GM21723 (cell line): ENCODE measurements at regions not wholly inside any gene's neighbourhood (a gene's known extent, or its start where the extent isn't known, plus 50 kb on each side); places are given as distances from the start of the nearest gene placed in this dataset.
"Not testable (repeated sequence)": the region's sequence is repeated elsewhere in the genome, so short reads cannot be mapped to it uniquely, and the experiment has no call there.

Source experiments
- ATAC-seq: cut with Tn5 transposase; IDR thresholded peaks from one replicate; pipeline ENCODE4 v1.9.1; 2021; ENCODE audit warnings: mild to moderate bottlenecking, moderate library complexity; ENCODE audit not compliant: unreplicated experiment

DNA sequence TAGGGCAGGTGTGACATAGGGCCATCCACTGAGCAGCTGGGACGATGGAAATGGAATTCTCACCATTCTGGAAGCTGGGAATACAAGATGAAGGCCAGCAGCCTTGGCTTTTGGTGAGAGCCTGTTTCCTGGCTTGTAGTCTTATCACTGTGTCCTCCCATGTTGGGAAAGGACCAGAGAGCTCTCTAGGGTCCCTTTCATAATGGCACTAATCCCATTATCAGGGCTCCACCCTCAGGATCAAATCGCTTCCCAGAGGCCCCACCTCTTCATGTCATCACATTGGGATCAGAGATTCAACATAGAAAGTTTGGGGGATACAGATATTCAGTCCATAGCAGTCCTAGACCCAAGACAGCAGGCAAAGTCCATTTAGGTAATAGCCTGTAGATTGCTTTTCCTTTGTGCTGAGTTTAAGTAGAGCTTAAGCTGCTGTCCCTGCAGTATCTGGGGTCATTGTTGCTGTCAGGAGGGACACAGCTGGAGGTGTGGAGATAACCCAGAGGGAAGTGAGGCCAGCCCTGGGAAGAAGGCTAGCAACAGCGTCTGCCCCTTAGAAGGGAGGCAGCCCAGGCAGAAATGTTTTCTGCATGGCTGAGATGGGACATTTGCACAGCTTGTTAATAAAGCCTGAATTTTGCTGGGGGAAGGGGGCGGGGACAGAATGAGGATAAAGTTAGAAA, 136.5 kb upstream of the GPR12 start:
- no peak for ATAC-seq

DNA sequence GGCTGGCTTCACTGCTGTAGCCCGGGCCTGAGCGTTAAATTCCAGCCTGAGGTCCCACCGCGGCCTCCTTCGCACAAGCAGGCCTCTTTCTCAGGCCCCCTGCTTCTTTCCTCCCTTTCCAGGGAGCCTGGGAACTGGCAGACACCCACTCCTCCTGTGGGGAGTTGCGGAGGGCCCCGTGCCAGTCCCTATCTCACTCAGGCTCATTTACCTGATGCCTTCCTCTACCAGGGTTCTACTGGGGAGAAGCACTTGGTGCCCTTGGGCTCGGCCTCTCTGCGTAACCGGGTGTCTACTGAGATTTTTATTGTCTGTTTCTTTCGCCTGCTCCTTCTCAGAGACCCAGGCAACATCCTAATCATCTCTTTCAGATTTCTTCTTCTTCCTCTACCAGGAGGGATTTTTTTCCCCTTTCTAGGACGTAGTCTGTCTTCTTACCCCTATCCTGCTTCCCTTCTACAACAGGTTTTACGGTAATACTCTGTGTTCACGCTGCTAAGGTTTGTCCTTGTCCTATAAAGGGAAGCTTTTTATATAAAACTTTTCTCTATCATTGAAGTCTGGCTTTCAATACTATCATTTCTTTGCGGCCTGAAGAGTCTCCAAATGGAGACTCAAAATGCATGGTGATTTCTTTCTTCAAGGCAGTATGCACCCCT, 135.4 kb upstream of the GPR12 start:
- no peak for ATAC-seq

DNA sequence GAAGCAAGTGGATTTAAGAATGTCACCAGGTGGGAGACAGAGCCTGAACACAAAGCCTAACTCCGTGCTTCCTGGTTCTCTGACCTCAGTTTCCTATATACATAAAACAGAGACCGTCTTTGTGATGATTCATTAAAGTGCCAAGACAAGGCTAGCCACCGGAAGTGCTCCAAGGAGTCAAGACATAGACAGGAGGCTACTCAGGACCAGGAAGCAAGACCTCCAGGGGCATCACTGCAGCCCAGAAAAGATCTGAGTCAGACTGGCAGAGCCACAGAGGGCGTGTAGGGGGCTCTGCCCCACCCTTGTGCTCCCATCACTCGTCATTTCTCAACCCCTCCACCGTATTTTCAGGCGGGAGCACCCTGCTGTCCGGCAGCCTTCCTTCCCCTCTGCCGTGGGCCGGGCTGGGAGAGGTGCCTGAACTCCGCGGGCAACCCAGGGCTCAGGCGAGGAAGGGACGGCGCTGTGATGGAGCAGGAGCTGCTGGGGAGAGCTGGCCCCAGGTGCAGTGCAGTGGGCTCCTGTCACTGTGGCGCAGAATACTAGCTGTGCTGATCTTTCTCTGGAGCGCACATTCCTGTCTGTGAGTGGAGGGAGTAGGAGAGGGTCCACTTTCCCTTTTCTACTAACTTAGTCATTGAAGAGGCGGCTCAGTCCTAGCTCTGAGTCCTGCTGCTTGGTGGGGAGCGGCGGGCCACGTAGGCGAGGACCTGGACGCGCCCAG, 134.7 kb upstream of the GPR12 start:
- ATAC-seq: no peak

DNA sequence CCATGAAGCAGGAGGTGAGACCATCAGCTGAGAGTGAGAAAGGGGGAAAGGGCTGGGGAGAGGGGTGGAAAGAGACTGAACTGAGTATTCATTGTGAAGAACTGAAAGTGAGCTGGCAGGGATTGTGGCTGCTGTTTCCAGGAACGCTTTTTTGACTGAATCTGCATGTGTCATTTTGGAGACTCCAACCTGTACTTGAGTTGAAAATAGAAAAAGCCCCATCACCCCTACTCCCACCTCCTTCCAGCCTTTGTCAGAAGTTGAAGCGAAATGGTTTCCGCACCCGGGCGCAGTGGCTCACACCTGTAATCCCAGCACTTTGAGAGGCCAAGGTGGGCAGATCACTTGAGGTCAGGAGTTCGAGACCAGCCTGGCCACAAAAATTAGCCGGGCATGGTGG, 128.0 kb upstream of the GPR12 start:
- ATAC-seq: no peak

DNA sequence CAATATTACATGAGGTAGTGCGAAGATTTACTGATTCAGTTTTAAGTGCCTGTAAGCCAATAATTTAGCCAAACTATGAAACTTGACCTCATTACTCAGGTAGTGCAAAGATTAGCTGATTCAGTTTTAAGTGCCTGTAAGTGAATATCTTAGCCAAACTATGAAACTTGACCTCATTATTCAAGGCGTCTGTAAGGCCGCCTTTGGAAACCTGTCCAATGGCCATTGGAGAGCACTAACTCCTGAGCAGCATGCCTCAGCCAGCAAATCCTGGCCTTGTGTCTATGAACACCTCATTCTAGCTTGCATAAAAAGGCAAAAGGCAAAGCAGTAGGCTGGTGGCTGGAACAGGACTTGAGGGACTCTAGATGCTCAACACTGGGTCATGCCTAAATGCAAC, 127.0 kb upstream of the GPR12 start:
- ATAC-seq: no peak

DNA sequence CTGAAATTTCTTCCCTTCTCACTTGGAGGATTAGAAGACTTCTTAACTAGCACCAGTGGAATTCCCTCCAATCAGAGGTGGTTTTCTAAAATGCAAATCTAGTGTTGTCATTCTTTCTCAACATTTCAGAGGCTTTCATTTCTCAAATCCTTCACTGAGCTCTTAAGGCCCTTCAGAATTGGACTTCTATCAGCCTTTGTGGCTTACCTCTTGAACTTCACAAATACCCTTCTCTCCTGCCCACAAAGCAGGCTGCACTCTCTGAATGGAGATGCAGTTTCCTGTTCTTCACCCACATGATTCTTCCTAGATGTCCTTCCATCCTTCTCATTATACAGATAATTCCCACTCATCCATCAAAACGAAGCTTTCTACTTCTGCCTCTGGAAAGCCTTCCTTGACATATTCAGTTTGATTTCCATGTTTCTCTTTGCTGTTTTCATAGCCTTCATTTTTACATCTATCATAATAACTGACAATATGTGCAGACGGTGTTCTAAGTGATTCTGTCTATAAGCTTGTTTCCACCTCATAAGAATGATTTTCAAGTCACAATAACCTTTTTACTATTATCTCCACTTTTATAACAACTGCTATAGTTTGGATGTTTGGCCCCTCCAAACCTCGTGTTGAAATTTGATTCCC, 123.1 kb upstream of the GPR12 start:
- ATAC-seq: no peak

DNA sequence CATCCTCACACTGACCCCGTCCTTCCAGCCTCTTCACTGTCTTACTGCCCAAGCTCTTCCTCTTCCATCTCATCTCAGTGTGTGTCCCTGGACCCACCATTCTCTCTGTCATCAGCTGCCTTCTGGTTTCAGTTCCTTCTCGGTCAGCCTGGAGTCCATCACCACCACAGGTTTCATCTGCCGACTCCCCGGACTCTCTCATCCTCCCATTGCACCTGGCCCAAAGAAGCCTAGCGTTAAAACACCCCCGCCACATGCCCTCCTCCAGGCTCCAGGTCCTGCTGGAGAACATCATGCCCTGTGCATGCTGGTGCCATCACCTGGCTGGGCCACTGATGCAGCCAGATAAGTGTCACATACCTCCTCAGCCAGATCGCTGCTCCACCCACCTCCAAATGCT, 122.1 kb upstream of the GPR12 start:
- no peak for ATAC-seq

DNA sequence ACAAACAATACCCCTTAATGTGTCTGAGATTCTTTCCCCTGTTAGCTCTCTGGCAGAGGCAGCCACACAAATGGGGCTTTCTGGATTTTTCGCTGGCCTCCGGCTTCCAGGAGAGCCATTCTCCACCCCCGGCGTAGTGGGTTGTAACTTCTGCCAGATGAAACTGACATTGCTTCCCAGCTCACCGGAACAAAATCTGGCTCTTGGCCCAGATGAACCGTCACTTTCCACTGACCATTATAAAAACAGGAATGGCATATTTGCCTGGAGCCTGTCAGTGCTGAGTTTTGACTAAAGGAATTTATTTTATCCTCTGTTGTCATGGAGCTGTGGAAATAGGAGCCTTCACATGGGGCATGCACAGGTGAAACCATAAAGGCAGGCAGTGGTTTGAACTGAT, 120.6 kb upstream of the GPR12 start:
- no peak for ATAC-seq

DNA sequence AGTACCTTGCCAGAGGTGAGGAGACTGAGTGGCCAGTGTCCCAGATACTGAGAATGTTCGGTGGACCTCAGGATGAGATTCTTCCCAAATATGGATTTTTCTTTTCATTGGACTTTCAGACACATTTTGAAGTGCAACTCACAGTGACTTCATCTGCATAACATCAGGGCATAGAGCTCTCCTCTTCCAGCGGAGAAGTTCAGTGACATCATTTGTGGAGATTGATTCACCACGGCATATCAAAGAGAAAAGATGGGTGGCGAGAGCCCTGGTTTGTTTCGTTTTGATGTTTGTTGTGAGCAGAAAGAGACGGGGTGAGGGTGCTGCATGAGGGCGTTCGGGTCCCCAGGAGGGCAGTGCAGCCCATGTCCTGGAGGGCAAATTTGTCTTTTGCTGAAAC, 120.1 kb upstream of the GPR12 start:
- no peak for ATAC-seq

DNA sequence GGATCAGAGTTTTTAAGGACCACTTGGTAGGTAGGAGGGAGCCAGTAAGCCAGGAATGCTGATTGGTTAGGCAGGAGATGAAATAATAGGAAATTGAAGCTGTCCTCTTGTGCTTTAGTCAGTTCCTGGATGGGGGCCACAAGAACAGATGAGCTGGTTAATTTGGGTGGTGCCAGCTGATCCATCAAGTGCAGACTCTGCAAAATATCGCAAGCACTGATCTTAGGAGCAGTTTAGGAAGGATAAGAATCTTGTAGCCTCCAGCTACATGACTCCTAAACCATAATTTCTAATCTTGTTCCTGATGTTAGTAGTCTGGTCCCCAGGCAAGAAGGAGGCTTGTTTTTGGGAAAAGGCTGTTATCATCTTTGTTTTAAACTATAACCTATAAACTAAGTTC, 117.9 kb upstream of the GPR12 start:
- ATAC-seq: no peak

DNA sequence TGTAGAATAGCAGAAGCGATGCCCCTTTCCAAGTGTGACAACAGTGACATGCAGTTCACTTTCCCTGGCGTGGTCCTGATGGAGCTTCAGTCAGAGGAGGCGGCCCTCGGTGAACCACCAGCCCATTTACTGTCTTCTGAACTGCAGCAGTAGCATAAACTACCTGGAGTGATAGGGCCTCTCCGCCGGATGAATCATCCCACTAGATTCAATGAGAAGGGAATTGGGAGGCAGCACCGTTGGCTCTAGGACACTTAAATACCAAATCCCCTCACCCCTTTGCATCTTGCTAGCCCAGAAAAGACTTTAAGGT, 112.8 kb upstream of the GPR12 start:
- no peak for ATAC-seq

DNA sequence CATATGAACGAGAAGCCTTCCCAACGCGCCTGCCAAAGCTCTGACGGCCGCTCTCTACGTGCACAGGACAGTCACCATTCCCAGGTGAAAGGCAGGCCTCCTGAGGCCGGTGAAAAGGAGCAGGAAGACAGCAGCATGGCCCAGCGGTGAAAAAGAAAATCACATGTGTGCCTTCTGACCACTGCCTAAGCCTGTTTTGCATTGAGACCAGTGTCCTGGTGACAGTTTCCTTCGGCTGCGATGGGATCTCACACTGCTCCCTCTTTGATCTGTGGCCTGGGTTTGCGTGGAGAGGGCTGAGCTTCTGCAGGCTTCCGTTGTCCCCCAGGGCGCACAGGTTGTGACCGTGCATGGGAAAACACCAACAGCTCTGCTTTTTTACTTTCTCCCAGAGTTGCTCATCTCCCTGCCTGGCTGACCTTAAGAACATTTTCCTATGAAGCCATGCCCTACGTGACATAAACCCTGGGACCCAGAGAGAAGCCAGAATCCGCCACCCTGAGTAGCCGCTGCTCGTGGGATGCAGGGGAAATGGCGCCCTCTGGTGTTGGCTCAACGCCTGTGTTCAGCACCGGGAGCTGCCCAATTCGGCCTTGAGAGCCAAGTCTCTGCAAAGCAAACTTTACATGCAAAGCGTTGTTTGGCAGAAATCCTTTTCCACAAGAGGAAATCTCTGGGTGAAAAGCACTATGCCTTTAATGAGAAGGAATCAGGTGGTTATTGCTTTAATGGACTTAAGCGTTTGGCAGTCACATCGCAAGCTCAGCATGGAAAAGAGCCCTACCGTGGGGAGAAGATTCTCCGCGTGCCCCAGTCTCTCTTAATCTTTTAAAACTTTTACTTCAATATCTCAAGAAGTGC, 112.2 kb upstream of the GPR12 start:
- no peak for ATAC-seq

DNA sequence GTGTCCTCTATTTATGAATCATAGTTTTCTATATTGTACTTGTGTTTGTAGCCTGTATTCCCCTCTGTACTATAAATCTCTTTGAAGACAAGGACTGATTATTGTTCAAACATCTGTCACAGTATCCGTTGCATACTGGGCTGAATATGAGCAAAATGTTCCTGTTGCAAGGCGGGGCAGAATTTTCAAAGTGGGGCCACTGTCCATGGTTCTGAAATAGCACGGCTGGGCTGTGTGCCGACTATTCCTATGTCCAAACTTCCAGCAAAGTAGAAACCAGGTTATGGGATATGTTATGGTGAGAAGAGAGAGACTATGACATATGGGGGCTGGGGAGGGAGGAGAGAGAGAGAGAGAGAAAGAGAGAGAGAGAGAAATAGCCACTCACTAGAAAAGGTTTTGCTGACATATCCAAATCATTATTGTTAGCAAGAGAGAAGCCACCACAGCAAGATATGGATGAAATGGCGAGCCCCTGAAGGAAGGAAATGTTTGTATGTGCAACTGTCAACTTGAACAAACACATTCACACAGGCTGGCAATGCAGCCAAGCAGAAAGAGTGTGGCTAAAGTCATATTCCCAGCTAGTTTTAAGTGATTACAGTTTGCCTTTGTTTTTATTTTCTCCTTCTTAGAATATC, 107.0 kb upstream of the GPR12 start:
- ATAC-seq: no peak

DNA sequence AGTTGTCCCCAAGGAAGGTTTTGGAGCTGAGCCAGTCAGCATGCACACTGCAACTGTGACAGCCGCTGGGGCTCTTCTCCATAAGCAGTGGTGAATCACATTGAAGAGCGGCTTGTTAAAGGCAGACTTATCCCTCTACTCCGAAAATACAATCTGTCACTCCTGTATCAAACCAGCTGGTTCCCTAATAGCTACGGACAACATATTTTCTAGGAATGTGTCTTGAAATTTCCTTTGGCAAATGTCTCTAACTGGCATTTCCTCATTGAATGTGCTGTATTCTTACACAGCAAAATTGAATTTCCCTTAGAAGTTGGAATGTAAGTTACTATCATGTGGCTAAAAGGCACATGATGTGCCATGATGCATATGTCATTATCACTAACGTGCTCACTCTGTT, 104.0 kb upstream of the GPR12 start:
- ATAC-seq: no peak

DNA sequence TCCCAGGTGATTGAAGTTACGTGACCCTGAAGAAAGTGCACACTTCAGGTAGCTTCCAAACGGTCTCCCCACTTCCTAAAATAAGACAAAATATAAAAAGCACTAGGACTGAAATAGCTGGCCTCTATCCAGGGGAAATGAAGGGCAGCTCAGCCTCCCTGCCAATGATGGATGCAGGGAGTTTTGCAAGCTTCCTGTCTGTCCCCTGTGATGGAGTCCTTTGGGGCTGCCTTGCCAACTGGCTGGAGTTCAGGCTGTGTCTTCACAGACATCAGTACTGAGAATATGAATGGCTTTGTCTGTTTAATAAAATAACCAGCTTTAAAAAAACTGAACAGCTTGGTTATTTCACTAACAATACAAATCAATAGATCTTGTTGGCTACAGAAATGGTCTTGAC, 101.4 kb upstream of the GPR12 start:
- no peak for ATAC-seq

DNA sequence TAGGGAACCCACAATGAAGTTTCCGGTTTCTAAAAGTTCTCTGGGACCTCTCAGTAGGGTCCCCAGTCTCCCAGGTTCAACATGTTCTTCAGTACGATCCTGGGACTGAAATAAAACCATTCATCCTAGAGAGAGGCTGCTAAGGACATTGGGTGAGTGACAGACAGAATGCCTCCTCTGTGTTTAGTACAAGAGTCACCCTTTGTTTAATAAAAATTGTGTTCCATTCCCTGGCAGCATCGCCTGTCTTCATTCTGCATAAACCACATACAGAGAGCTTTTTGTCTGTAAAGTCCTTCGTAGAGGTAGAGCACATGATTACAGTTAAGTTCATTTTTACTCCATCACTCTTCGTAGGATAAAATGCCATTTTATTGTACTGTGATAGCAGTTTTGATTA, 95.3 kb upstream of the GPR12 start:
- ATAC-seq: no peak

DNA sequence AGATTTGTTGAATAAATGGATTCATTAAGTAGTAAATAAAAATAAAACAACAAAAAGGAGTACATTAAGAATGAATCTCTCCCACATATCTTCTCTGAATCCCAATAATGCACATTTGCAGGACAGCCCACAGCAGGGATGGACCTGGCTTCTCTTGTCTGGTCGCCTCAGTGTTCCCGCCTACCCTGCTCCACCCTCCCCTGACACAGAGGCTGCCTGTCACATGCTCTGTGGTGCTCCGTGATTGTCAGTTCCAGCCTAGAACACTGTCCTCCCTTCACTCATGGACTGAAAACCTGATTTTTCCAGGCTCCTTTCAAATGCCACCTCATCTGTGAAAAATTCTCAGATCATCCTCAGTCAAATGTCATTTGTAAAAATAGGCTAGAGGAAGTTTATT, 94.5 kb upstream of the GPR12 start:
- no peak for ATAC-seq

DNA sequence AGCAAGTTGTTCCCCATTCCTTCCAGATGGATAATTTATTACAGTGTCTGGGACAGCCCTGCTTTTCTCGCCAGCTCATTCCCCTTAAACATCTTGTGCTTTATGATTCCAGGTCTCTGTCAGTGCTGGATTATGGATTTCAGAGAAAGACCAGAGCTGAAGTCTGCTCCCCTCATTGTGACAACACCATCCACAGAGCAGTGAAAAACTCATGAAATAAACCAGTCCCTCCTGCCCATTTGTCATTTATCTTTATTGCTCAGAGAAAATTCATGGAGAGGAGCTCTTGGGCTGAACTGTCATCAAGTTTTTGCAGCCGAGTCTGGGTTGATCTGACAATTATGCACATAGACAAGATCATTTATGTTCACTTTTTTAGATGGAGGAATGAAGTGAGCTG, 92.7 kb upstream of the GPR12 start:
- ATAC-seq: no peak

DNA sequence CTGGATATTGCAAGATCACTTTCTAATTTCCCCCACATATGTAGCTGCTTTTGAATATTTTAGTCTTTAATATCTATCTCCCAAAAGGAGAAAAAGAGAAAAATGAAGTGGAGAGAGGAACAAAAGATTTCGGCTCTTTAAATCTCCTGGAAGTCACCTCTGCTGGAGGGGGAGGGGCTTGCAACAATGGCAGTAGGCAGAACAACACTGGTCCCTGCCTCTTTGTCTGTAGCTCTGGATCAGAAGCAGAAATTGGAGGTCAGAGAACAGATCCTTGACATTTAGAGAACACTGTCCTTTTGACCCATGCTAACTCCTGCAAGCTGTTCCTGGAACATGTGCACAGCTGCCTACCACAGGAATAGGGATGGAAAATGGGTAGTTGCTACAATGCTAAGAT, 86.7 kb upstream of the GPR12 start:
- ATAC-seq: no peak

DNA sequence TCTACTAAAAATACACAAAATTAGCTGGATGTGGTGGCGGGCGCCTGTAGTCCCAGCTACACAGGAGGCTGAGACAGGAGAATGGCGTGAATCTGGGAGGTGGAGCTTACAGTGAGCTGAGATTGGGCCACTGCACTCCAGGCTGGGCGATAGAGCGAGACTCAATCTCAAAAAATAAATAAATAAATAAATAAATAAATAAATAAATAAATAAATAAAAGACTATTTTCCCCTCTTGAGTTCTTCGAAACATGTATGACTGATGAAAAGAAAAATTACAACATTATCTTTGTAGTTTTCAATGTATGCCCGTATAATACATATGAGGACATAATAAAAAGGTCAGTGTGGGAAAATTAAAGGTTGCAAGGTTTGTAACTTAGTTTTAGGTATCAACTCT, 84.5 kb upstream of the GPR12 start:
- ATAC-seq: not testable (repeated sequence)

DNA sequence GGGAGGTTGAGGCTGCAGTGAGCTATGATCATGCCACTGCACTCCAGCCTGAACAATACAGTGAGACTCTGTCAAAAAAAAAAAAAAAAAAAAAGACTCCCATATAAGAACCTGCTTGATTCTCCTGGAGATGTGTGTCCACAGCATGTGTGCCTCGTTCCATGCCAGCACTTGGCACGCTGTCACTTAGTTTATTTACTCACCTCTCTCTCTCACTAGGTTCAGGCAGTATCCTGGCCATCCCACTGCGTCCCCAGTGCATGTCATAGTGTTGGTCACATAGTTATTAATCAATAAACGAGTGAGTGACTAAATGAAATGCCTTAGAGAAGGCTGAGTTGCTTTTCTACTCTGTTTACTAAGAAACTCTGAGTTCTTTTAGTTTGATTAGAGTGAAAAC, 79.1 kb upstream of the GPR12 start:
- ATAC-seq: no peak
